MM.1S (cell line): ENCODE measurements at regions not wholly inside any gene's neighbourhood (a gene's known extent, or its start where the extent isn't known, plus 50 kb on each side); places are given as distances from the start of the nearest gene placed in this dataset.

ENCODE experiments used
- DNase-seq: peaks from one replicate; pipeline ENCODE4 v3.0.0-alpha.2; 2015
- H2AFZ ChIP-seq: fragments of 300-600 bp; sonication (generic); 2 replicates; pipeline ENCODE4 v1.6.0; 2016; ENCODE audit warnings: antibody characterized with exemption, low read length
- H3F3A ChIP-seq: fragments of 300-600 bp; sonication (generic); 2 replicates; pipeline ENCODE4 v1.6.1; 2016; ENCODE audit warnings: mild to moderate bottlenecking, antibody characterized with exemption, low read length, moderate library complexity, mixed read lengths; ENCODE audit not compliant: insufficient read depth
- H3K27ac ChIP-seq: fragments of 300-600 bp; sonication (generic); 2 replicates; pipeline ENCODE4 v1.5.1; 2016; ENCODE audit warnings: mild to moderate bottlenecking, low read length
- H3K27me3 ChIP-seq: fragments of 300-600 bp; sonication (generic); replicated peaks from 2 replicates; pipeline ENCODE4 v1.6.0; 2016; ENCODE audit warnings: low read length; ENCODE audit not compliant: insufficient read depth
- H3K36me3 ChIP-seq: fragments of 300-600 bp; sonication (generic); replicated peaks from 2 replicates; pipeline ENCODE4 v1.6.1; 2016; ENCODE audit warnings: mild to moderate bottlenecking, low read length, mixed read lengths; ENCODE audit not compliant: insufficient read depth
- H3K4me1 ChIP-seq: fragments of 300-600 bp; sonication (generic); 2 replicates; pipeline ENCODE4 v1.6.1; 2016; ENCODE audit warnings: low read length, mixed read lengths
- H3K4me2 ChIP-seq: fragments of 300-600 bp; sonication (generic); 2 replicates; pipeline ENCODE4 v1.6.0; 2016; ENCODE audit warnings: low read depth, low read length
- H3K4me3 ChIP-seq: fragments of 300-600 bp; sonication (generic); 2 replicates; pipeline ENCODE4 v1.5.1; 2016; ENCODE audit warnings: low read length, mixed read lengths
- H3K79me2 ChIP-seq: fragments of 300-600 bp; sonication (generic); 2 replicates; pipeline ENCODE4 v1.6.1; 2016; ENCODE audit warnings: mixed run types, low read length, mixed read lengths
- H3K9ac ChIP-seq: fragments of 300-600 bp; sonication (generic); 2 replicates; pipeline ENCODE4 v1.6.1; 2016; ENCODE audit warnings: low read length, mixed read lengths
- H3K9me2 ChIP-seq: fragments of 300-600 bp; sonication (generic); replicated peaks from 2 replicates; pipeline ENCODE4 v1.6.1; 2016; ENCODE audit warnings: mild to moderate bottlenecking, low read length, mixed read lengths; ENCODE audit not compliant: insufficient read depth
- H3K9me3 ChIP-seq: fragments of 300-600 bp; sonication (generic); replicated peaks from 2 replicates; pipeline ENCODE4 v1.6.1; 2016; ENCODE audit warnings: mild to moderate bottlenecking, low read length, mixed read lengths; ENCODE audit not compliant: insufficient read depth
- H4K20me1 ChIP-seq: fragments of 300-600 bp; sonication (generic); 2 replicates; pipeline ENCODE4 v1.6.1; 2016; ENCODE audit warnings: mild to moderate bottlenecking, low read length, moderate library complexity, mixed read lengths; ENCODE audit not compliant: insufficient read depth
- EZH2 ChIP-seq: fragments of 300-600 bp; sonication (generic); optimal IDR thresholded peaks from 2 replicates; pipeline ENCODE3; 2017; ENCODE audit warnings: low read depth, mild to moderate bottlenecking, antibody characterized with exemption, low read length, mixed read lengths
- EZH2phosphoT487 ChIP-seq: fragments of 300-600 bp; sonication (generic); IDR thresholded peaks from 2 replicates; pipeline ENCODE4 v1.6.1; 2018; ENCODE audit warnings: antibody characterized with exemption, low read length
- TF ChIP-seq, protein P1 (sequence below): fragments of 300-600 bp; sonication (generic); IDR thresholded peaks from 2 replicates; pipeline ENCODE4 v1.5.1; 2016; ENCODE audit warnings: antibody characterized with exemption, low read length, mixed read lengths

DNA sequence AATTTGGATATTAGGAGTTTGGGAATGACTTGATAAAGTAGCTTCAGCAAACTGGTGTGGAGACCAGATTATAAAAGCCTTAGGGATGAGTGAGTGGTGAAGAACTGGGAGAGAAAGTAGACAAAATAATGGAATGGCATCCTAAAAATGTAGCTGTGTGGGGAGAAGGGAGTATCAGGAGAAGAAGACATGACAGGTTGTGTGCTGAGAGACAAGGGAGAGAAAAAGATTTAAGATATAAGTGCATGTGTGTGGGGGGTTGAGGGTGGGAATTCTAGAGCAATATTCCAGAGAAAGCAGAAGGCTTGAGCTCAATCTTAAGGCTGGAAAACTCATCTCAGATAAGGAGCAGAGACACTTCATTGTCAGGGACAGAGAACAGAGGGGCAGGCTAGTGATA lies 159.5 kb downstream of the HNMT start:
- H3K27ac ChIP-seq: no peak overlapping the region
- H2AFZ ChIP-seq: no peak overlapping the region
- H4K20me1 ChIP-seq: no peaks in the 10 kb centered on the region
- no peaks in the 10 kb centered on the region for H3K4me1 ChIP-seq
- H3K4me3 ChIP-seq: no peak overlapping the region
- no peak for DNase-seq
- H3F3A ChIP-seq: no peaks in the 10 kb centered on the region
- TF ChIP-seq, protein P1, sequence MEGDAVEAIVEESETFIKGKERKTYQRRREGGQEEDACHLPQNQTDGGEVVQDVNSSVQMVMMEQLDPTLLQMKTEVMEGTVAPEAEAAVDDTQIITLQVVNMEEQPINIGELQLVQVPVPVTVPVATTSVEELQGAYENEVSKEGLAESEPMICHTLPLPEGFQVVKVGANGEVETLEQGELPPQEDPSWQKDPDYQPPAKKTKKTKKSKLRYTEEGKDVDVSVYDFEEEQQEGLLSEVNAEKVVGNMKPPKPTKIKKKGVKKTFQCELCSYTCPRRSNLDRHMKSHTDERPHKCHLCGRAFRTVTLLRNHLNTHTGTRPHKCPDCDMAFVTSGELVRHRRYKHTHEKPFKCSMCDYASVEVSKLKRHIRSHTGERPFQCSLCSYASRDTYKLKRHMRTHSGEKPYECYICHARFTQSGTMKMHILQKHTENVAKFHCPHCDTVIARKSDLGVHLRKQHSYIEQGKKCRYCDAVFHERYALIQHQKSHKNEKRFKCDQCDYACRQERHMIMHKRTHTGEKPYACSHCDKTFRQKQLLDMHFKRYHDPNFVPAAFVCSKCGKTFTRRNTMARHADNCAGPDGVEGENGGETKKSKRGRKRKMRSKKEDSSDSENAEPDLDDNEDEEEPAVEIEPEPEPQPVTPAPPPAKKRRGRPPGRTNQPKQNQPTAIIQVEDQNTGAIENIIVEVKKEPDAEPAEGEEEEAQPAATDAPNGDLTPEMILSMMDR: no peak
- TF ChIP-seq EZH2phosphoT487 (no peak), EZH2 (no peak)
- no peaks in the 10 kb centered on the region for H3K9me3 ChIP-seq
- H3K9me2 ChIP-seq: no peaks in the 10 kb centered on the region
- H3K27me3 ChIP-seq: no peaks in the 10 kb centered on the region
- no peak overlapping the region for H3K9ac ChIP-seq
- no peak overlapping the region for H3K4me2 ChIP-seq
- H3K36me3 ChIP-seq: no peaks in the 10 kb centered on the region
- H3K79me2 ChIP-seq: no peaks in the 10 kb centered on the region

DNA sequence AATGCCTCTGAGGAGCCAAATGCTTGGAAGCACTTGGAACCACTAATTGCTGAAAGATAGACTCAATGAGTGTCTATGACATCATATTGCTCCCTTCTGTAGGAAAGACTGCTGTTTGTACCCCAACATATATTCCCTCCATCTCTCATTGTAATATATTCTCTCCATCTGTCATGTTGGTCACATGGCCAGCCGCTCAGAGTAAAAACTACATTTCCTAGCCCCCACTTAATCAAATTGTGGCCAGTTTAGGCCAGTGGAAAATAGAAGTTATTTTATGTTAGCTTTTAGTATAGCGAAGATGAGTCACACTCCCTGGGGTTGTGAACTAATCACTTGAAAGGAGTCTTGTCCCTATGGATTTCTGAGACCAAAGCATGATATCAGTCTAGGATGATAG lies 160.2 kb downstream of the HNMT start:
- Histone ChIP-seq H3K36me3 (no peaks in the 10 kb centered on the region), H2AFZ (no peak overlapping the region), H3K79me2 (no peaks in the 10 kb centered on the region), H3K9me2 (no peaks in the 10 kb centered on the region), H3K9me3 (no peaks in the 10 kb centered on the region), H3K9ac (no peak overlapping the region), H3K4me1 (no peaks in the 10 kb centered on the region), H3K27ac (no peak overlapping the region), H3F3A (no peaks in the 10 kb centered on the region), H3K4me3 (no peak overlapping the region), H3K27me3 (no peaks in the 10 kb centered on the region), H3K4me2 (no peak overlapping the region), H4K20me1 (no peaks in the 10 kb centered on the region)
- DNase-seq: no peak
- TF ChIP-seq EZH2: no peak
- TF ChIP-seq, protein P1: no peak

DNA sequence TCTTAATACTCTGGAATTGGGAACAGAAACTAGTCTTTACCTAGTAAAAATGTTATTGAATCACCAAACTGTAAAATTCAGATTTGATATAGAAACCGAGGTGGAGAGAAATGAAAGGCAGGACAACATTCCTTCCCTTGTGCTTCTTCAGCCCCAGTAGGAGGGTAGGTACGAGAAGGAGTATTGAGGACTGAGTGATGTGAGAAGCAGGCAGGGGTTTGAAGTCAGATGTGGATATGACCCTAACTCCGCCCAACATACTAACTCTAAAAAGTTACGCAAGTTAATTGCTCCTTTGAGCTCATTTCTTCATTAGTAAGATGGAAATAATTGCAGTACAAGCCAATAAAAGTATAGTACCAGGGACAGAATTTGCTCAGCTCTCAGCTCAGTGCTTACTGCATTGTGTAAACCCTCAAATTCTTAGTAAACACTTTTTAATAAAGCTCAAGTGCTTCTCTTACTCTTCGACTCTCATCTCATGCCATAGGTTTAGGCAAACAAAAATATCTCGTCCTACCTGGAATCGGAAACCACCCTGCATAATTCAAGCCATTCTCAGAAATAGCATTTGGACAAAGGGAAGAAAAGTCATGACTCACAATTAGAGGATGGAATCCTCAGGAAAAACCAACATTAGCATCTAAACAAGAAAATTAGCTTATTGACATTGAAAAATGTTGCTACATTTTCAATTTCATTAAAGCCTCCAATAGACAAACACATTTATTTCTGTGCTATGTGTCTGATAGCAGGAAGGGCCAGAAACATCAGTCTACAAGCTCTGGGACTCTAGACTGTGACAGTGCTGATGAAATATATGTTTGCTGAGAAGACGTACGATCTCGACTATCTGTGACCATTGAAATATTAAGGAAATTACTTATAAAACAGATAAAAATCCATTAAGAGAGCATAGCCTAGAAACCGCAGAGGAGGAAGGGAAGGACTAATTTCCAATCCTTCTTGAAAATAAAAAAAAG lies 161.3 kb downstream of the HNMT start:
- no peaks in the 10 kb centered on the region for H3K9me2 ChIP-seq
- no peak overlapping the region for H2AFZ ChIP-seq

More for the DNA sequence above, 161.3 kb downstream of the HNMT start:
- Histone ChIP-seq H3K9ac (no peak overlapping the region), H3K27me3 (no peaks in the 10 kb centered on the region), H3K36me3 (no peaks in the 10 kb centered on the region), H3K9me3 (no peaks in the 10 kb centered on the region), H3F3A (no peaks in the 10 kb centered on the region), H3K4me3 (no peak overlapping the region), H3K4me2 (no peak overlapping the region), H3K79me2 (no peaks in the 10 kb centered on the region), H3K4me1 (no peaks in the 10 kb centered on the region), H3K27ac (no peak overlapping the region), H4K20me1 (no peaks in the 10 kb centered on the region)
- TF ChIP-seq EZH2: no peak
- TF ChIP-seq, protein P1: no peak
- TF ChIP-seq EZH2phosphoT487: no peak
- DNase-seq: no peak
